HG03571 (cell line): ENCODE measurements at regions not wholly inside any gene's neighbourhood (a gene's known extent, or its start where the extent isn't known, plus 50 kb on each side); places are given as distances from the start of the nearest gene placed in this dataset.

Source experiments
- ATAC-seq: cut with Tn5 transposase; IDR thresholded peaks from one replicate; pipeline ENCODE4 v1.9.1; 2021; ENCODE audit not compliant: unreplicated experiment

DNA sequence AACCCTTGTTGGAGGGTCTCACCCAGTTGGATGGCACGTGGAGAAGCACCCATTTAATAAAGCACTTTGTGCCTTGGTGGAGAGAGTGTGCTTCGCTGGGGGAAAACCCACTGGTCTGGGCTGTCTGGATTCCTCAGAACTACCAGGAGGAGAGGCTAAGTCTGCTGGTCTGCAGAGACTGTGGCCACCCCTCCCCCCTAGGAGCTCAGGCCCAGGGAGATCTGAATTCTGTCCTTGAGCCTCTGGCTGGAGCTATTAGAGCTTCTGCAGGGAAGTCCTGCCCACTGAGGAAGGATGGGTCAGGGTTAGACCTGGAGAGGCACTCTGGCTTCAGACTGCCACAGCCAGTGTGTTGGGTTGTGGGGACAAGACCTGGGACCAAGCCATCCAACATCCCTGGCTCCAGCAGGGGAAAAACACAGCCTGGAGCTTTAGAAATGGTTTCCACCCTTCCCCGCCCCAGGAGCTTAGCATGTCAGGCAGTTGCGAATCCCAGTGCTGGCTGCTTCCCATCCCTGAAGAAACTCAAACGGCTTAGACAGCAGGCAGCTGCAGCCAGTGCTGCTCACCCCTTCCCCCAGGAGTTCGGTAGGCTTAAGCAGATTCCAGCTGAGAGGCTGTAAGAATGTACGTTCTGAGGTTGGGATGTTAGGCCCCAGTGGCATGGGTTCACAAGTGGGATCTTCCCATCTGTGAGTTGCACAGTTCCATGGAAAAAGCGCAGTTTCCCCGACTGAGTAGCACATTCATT is 288.3 kb downstream of the TGFB2 start:
- ATAC-seq = no peak

DNA sequence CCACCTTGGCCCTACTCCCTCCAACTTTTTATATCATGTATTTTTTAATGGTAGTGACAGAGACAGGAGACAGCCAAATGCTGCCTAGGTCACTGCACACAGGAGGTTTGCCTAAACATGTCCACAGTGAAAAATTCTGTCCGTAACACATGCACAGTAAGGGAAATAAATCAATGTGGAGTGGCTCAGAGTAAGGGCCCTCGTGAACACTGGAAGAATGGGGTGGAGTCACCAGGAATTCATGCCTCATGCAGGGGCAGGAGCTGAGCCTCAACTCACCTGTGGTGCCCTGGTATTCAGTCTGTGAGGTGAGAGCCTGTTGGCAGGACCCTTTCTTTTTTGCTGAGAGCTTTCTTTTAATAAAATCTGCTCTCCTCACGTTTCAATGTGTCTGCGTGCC is 289.1 kb downstream of the TGFB2 start:
- ATAC-seq = no peak

DNA sequence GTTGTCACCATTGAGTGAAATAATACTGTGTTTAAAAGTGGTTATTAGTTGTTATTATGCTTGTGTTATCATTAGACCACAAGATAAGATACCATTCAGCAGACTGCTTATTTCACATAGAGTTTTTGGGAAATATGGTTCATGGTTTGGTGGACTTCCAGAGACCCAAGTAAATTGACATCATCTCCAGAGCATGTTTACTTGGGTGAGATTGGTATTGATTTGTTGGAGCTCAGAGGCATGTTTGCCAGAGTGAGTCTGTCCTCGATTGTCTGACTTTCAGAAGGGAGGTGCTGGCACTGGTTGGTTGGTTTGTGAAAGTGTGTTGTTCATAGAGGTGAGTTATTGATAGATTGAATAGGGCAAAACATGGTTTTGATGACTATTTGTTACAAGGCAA is 291.4 kb downstream of the TGFB2 start:
- ATAC-seq = no peak

DNA sequence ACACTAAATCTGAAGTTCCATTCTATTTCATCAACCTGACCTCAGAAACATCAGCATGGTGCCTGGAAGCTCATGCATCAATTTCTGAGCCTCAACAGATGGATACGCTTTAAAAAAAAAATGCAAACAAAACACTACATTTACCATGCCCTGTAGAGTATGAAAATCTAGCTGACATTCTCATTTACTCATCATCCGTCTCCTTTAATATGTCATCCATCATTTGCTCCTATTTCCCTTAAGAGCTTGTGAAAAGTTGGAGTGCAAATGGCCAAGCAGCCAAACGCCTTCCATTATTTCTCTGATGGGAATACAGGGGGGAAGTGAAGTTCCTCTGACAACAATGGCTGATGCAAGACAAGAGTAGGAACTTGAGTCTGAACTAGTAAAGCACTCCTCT is 295.0 kb downstream of the TGFB2 start:
- ATAC-seq = no peak

DNA sequence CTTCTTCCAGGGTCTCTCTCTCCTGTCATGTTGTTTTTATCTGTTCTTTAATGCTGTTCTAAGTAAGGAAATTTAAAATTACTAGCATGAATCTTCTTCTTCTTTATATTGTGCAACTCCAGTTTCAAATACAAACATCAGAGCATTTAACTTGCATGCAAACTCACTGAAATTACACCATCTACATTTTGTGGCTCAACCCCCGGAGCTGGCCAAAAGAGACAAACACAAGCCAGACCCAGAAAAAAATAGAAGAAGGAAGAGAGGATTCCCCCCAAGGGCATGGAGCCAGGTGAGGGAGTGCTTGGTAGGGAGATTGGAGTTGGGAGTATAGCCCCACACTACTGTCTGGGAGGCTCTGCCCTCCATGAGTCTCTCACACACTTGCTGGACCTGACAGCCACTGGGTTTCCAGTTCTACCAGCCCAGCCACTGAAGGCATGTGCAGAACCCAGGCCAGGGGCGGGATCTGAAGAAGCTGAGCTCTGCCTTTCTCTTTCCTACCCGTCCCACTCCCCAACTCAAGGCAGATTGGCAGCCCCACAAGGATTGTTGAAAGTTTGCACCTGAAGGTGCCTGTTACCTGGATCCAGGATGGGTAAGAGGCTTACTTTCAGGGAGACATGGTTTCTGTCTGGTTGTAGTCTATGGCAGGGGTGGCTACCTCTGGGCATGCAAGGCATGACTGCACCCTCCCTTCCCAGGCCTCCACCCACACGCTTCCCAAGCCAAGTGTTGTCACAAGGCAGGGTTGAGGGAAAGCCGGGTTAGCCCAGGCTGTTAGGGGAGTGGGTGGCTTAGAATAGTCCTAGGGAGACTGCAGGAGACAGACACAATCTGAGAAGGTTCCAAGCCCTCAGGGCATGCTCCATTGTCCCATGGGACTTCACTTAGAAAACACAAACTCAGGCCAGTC is 297.2 kb downstream of the TGFB2 start:
- ATAC-seq = no peak

DNA sequence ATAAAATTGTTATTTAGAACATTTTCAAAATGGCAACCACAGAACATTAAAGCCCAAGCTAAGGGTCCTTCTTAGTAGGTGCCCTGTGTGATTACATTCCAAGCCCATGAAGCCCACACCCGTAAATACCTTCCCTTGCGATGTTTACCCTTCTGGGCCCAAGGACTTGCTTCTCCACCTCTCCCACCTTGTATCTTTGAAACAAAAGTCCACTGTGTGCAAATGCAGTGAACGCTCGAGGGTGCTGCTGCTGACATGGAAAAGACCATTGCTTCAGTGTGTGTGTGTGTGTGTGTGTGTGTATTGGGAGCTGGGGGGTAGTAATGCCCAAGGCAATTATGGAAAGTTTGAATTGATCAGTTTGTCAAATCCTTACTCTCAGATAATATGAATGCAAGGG is 298.1 kb downstream of the TGFB2 start:
- no peak for ATAC-seq

DNA sequence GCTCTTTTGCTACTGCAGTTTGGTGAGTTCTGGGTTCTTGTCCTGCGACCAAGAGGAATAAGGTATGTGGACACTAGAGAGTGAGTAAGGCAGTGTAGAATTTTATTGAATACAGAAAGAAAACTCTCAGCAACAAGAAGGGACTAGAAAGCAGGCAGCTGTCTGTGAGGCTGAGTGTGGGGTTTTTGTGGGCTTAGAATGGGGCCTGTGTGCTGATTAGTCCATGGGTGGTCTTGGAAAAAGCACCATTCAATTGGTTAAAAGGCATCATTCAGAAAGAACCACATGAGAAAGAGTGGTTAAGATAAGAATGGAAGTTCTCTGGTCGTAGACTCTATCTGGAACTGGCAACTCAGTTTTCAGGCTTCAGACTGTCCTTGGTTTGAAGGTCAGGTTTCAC is 298.8 kb downstream of the TGFB2 start:
- no peak for ATAC-seq

DNA sequence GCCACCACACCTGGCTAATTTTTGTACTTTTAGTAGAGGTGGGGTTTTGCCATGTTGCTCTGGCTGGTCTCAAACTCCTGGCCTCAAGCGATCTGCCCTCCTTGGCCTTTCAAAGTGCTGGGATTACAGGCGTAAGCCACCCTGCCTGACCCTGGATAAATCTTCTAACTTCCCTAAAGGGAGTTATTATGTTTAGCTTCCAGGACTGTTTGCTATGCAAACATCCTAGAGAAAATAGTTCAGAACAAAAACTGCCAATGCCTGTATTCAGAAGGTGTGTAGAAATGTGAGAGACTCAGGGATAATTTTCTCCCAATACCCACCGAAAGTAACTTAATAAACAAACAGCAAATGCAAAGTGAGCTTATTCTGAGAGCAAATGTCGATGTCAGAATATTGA is 301.2 kb downstream of the TGFB2 start:
- ATAC-seq = no peak

DNA sequence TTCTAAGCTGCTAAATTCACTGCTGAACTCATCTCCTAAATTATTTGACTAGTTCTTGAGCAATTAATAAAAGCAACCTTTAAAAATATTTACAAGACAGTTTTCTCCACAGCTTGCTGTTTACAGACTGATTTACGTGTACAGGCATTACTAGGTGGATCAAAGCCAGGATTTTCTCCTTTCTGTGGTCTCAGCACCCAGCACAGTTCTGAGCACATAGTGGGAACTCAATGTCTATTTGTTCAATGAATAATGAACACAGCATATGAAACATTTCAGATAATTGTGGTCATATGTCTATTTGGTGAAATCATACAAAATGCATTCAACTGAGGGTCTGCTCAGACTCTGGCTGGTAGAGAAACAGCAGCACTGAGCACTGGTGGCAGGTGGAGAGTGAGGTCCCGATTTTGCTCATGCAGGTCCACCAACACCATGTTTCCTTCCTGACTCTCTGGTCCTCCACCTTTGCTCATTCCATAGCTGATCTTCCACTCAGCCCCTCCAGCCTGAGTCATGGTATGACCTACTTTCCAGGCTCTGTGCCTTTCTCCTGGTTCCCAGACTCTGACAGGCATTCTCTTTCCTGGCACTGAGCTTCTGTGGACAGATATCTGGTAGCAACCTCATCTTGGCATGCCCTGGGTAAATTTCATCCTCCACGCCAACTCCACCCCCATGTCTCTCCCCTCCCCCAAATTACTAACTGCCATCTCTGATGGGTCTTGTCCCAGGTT is 311.3 kb downstream of the TGFB2 start:
- no peak for ATAC-seq

DNA sequence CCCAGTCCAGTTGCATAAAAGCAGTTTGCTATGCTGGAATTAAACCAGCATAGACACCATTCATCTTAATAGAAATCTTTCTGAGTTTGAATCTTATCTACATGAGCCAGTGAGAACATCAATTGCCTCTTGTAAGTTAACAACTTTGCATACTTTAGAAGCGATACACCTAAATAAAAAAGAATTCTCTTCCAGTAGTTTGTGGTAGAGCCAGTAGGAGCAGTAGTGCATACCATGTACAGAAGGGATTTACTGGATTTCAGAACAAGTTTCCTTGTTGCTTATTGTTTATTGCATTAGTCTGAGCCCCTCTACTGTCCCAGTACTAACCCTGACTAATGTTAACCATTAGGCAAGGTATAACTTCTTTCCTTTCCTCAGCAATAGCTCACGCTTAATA is 313.1 kb downstream of the TGFB2 start:
- no peak for ATAC-seq

DNA sequence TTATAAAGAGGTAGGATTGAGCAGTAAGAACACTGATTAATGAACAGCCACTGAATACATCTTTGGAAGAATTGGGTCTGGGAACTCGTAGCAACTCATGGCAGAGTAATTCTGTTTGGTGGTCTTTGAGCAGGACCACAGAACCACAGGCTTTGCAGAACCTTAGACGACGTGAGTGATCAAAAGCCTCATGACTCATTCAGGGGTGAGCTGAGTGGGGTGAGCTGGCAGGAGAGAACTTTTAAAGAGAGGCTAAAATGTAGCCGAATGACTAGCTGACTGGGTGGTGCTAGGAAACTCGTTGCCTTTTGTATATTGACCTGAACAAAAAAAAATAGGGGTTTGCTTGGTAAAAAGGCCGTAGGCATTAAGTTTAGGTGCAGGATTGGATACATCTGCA is 313.8 kb downstream of the TGFB2 start:
- no peak for ATAC-seq

DNA sequence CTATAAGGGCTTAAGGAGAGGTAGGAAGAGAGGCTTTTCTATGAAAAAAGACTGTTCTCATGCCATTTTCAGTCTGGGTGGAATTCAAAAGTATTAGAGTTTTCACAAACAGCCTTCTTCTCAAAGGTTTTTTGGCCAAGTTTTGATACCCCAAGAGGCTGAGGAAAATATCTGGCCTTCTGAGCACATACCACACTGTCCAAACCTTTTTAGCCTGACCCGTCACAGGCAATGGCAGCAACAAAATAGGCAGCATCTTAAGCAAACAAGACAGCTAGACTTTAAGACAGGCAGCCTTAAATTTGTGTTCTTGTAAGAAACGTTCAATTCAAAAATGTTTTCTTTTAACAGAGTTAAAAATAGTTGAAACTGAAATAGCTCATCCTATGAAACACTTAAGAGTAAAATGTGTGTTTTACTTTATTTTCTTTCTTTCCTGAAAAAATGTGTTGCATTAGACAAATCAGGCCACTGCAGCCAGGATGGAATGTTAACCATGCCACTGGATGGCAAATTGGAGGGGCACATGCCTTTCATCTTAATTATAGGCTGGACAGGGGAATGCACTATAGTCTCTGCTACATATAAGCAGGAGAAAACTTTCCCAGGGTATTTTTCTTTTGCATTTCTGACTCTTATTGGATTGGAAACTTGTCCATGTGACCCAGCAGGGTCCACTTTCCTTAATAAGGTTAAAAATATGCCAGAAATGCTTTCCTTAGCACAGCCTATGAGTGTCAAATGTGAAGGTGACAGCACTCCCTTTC is 315.0 kb downstream of the TGFB2 start:
- no peak for ATAC-seq

DNA sequence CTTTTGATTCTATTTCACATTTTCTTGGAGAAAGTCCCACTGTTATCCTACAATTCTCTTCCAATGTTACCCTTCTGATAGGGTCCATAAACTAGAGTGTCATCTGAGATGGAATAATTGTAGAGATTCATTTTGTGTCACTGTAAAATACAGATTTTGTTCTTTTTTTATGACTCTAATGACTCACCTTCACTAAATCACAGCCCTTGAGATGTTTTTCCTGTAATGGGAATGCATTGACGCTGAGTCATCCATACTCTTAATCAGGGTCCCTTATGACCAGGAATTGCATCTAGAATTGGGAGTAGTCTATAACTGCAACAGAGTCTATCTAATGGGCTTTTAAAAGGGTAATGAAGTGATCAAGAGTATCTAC is 315.5 kb downstream of the TGFB2 start:
- ATAC-seq = no peak

DNA sequence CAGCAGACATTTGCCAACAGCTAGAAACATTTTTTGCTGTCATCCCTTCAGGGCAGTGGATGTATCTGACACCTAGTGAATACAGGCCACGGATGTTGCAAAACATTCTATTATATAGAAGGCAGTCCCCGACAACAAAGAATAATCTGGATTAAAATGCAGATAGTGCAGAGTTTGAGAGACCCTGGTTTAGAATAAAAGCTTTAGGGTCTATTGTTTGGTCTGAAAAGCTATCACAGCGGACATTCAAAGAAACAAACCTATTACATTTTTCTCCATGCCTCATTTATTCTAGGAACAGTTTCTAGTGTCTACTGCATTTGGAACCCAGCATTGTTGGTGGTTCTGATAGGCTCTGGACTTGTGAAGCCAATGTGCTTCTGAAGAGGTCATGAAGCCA is 316.3 kb downstream of the TGFB2 start:
- ATAC-seq = no peak

DNA sequence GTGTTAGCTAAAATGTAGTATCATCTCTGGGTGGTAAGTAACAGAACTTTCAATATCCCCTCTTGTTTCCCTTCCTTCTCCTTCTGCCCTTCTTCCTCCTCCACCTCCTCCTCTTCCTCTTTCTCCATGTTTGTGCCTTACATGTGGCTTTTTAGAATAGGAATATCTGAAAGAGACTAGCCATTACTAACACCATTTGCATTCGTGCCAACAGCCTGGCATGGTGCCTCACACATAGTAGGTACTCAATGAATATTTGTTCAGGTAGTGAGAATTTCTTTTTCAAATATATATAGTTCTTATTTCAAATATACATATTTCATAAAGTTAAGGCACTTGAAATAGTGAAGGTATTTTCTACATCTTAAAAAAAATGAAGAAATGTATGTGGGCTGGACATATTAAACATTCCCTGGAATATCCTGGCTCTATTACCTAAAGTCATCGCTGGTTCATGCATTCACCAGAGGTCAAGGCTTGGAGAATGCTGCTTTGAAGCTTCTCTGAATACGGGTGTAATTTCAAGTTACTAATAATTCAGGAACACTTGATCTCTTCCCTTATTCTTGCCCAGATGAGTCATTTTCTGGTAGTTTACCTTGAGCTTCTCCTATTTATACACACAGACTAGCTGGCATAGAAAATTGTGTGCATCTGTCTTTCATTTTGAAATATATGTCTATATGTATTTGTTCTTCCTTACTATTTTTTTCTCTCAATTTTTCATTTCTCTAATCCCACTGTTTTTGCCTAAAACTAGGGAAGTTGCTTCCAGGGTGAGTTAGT is 319.4 kb downstream of the TGFB2 start:
- ATAC-seq = no peak

DNA sequence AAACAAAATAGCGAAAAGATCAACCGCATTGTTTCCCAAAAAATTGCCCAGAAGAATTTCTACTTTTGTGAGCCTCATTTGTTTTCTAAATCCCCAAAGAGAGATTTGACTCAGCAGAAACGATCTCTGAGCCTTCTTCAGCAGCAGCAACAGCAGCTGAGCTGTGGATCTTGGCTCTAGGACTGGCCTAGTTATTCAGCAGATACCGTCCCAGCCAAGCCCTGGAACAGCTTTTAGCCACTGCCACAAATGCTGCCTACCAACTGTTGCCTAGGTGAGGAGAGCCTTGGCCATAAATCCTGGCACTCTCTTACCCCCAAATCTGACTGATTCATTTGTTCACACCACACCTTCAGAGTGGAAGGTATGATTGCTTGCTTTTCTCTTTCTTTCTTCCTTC is 320.1 kb downstream of the TGFB2 start:
- ATAC-seq = no peak

DNA sequence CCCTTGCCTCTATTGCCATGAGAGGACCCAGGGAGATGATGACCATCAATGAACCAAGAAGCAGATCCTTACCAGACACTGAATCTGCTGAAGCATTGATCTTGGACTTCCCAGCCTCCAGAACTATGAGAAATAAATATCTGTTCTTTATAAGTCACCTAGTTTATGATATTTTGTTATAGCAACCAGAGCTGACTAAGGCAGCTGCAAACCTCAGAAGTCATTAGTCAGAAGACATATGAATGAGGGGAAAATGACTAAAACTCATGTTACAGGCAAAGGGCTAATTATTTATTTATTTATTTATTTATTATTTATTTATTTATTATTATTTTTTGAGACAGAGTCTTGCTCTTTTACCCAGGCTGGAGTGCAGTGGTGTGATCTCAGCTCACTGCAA is 321.1 kb downstream of the TGFB2 start:
- ATAC-seq = no peak

DNA sequence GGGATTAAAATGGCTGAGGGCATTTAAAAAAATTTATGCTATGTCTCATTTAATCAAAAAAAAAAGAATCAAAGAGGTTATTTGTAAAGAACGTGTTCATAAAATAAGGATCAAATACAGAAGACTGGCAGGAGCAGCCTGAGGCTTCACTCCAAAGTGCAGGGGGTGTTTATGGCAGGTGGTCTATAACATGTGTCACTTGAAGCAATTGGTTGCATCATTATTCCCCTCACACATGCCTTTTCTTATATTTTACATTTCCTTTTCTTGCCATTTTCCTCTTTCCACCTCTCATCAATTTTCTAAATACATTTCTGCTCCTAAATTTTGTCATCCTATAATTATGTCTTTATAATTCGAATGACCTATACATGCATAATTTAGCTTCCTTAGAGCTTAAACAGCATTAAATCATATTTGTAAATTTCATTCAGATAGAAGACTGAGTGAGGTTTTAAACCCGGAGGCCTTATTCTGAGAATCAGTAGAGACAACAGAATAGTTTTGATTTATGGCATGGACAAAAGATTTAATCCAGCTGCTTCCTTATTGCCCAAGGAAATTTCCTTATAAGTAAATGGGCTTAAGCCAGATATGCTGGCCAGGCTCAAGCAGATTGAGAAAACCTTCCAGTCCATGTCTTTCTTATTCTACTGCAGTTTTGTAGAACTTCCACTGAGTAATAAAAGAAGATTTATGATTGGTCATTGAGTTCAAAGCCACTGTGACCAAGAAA is 322.8 kb downstream of the TGFB2 start:
- no peak for ATAC-seq

DNA sequence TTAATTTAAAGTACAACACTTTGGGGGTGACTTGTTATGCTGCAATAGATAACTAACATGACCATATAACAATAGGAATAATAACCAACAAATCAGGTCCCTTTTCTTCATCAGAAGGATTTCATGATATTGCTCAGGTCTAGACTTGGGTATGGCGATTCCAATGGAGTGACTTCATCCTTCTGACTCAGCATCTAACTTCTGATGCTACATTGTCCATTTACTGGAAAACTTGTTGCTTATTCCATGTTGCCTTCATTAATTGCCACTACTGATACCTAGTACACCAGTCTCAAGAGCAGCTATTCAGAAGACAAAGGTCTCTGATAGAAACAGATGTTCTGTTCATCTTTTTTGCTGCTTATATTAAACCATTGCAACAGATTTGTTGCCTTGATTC is 324.3 kb downstream of the TGFB2 start:
- ATAC-seq = no peak

DNA sequence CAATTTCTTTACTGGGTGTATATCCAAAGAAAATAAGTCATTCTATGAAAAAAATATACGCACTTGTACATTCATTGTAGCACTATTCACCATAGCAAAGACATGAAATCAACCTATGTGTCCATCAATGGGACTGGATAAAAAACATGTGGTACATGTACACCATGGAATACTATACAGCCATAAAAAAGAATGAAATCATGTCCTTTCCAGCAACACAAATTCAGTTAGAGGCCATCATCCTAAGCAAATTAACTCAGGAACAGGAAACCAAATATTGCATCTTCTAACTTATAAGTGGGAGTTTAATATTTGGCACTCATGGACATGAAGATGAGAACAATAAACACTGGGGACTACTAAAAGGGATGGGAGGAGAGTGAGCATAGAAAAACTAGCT is 325.7 kb downstream of the TGFB2 start:
- no peak for ATAC-seq
